Stimulated activated CD8-positive, alpha-beta memory T cell treated with anti-CD3 and anti-CD28 coated beads, Interleukin-7, amount 100 ng/mL, for 1 hour (primary cell): ENCODE measurements at regions not wholly inside any gene's neighbourhood (a gene's known extent, or its start where the extent isn't known, plus 50 kb on each side); places are given as distances from the start of the nearest gene placed in this dataset.
A peak's percentile ranks its signal among the peaks of the same experiment; 100 is the strongest.
"Not testable (repeated sequence)": the region's sequence is repeated elsewhere in the genome, so short reads cannot be mapped to it uniquely, and the experiment has no call there.

Experiments used
- DNase-seq, 2 donors: peaks; one replicate each; pipeline ENCODE4 v3.0.0-alpha.2; 2020; ENCODE audit warnings: low read depth in 2 of 2

GRCh38 chr6:25124216-25124715 lies 154.9 kb upstream of the CARMIL1 start:
- DNase-seq: no peak

GRCh38 chr6:25125736-25126135 lies 153.4 kb upstream of the CARMIL1 start:
- no peak for DNase-seq

- DNase-seq: no peak
Measured at GRCh38 chr6:25127076-25127837, 151.9 kb upstream of the CARMIL1 start.

GRCh38 chr6:25130518-25130917 lies 148.7 kb upstream of the CARMIL1 start:
- DNase-seq: no peak

GRCh38 chr6:25132934-25133333 lies 146.2 kb upstream of the CARMIL1 start:
- DNase-seq: no peak

- no peak for DNase-seq
Measured at GRCh38 chr6:25133568-25133967, 145.6 kb upstream of the CARMIL1 start.

- DNase-seq: no peak
Measured at GRCh38 chr6:25136854-25137253, 142.3 kb upstream of the CARMIL1 start.

GRCh38 chr6:25137480-25137879 lies 141.7 kb upstream of the CARMIL1 start:
- DNase-seq: no peak

GRCh38 chr6:25137916-25138232 lies 141.3 kb upstream of the CARMIL1 start:
- peak in 1 of 2 donors; percentile 10 for DNase-seq

- peak; percentile 37 to 40 for DNase-seq
Measured at GRCh38 chr6:25138233-25138933, 140.8 kb upstream of the CARMIL1 start.

GRCh38 chr6:25138934-25139415 lies 140.2 kb upstream of the CARMIL1 start:
- no peak for DNase-seq

- not testable (repeated sequence) for DNase-seq
Measured at GRCh38 chr6:25139608-25140007, 139.6 kb upstream of the CARMIL1 start.

GRCh38 chr6:25142506-25142905 lies 136.7 kb upstream of the CARMIL1 start:
- no peak for DNase-seq

GRCh38 chr6:25144919-25145318 lies 134.3 kb upstream of the CARMIL1 start:
- no peak for DNase-seq

GRCh38 chr6:25147223-25147622 lies 132.0 kb upstream of the CARMIL1 start:
- DNase-seq: no peak

GRCh38 chr6:25150031-25150430 lies 129.1 kb upstream of the CARMIL1 start:
- DNase-seq: no peak

- DNase-seq: no peak
Measured at GRCh38 chr6:25150863-25151262, 128.3 kb upstream of the CARMIL1 start.

- no peak for DNase-seq
Measured at GRCh38 chr6:25153079-25153478, 126.1 kb upstream of the CARMIL1 start.

- no peak for DNase-seq
Measured at GRCh38 chr6:25154034-25154596, 125.1 kb upstream of the CARMIL1 start.

GRCh38 chr6:25155211-25155610 lies 124.0 kb upstream of the CARMIL1 start:
- DNase-seq: no peak

- DNase-seq: no peak
Measured at GRCh38 chr6:25156123-25156522, 123.1 kb upstream of the CARMIL1 start.

- DNase-seq: no peak
Measured at GRCh38 chr6:25157183-25157582, 122.0 kb upstream of the CARMIL1 start.

- no peak for DNase-seq
Measured at GRCh38 chr6:25157842-25158241, 121.3 kb upstream of the CARMIL1 start.
